Gastrocnemius medialis (tissue), 4 donors: ENCODE measurements at regions not wholly inside any gene's neighbourhood (a gene's known extent, or its start where the extent isn't known, plus 50 kb on each side); places are given as distances from the start of the nearest gene placed in this dataset.

Experiments
- ATAC-seq, 2 donors: fragments of 150-250 bp; one replicate each; pipeline ENCODE4 v1.9.1; 2016
- DNase-seq, 2 donors: peaks; one replicate each; pipeline ENCODE4 v3.0.0-alpha.2; 2019
- H3K27ac ChIP-seq, 4 donors: fragments of 200-600 bp; sonication (generic); 1 replicate in 1 of 4; 2 replicates in 3 of 4; pipeline ENCODE4 v1.5.1; 2016 to 2018; ENCODE audit warnings: mild to moderate bottlenecking in 2 of 4, moderate library complexity in 1 of 4
- H3K27me3 ChIP-seq, 3 donors: fragments of 200-600 bp; sonication (generic) in 2 of 3; 1 replicate in 1 of 3; 2 replicates in 2 of 3; pipeline versions ENCODE4 v1.5.1 to v1.6.0; 2016 to 2019; ENCODE audit warnings: mild to moderate bottlenecking in 1 of 3, moderate library complexity in 1 of 3
- H3K36me3 ChIP-seq, 2 donors: fragments of 200-600 bp; sonication (generic) in 1 of 2; one replicate each; pipeline ENCODE4 v1.5.1; 2017 to 2018
- H3K4me1 ChIP-seq, 2 donors: fragments of 200-600 bp; sonication (generic) in 1 of 2; one replicate each; pipeline ENCODE4 v1.5.1; 2016 to 2017; ENCODE audit warnings: mild to moderate bottlenecking in 2 of 2
- H3K4me3 ChIP-seq, 4 donors: fragments of 200-600 bp; sonication (generic) in 3 of 4; 1 replicate in 1 of 4; 2 replicates in 3 of 4; pipeline ENCODE4 v1.5.1; 2016 to 2019; ENCODE audit warnings: mild to moderate bottlenecking in 2 of 4
- H3K9me3 ChIP-seq, 3 donors: fragments of 200-600 bp; sonication (generic) in 2 of 3; 1 replicate in 1 of 3; 2 replicates in 2 of 3; pipeline ENCODE4 v1.5.1; 2016 to 2019
- CTCF ChIP-seq, 5 experiments: fragments of 450-650 bp in 3 of 5; fragments of 200-600 bp in 2 of 5; sonication (generic) in 2 of 5; IDR thresholded peaks in 4 of 5; conservative IDR thresholded peaks in 1 of 5; 1 replicate in 4 of 5; 2 replicates in 1 of 5; pipeline ENCODE4 v1.5.1; 2016 to 2019; ENCODE audit warnings: antibody characterized with exemption in 5 of 5, mild to moderate bottlenecking in 3 of 5, moderate library complexity in 3 of 5
- POLR2A ChIP-seq, 2 donors: fragments of 450-650 bp; IDR thresholded peaks; one replicate each; pipeline ENCODE4 v1.6.1; 2017; ENCODE audit warnings: antibody characterized with exemption in 2 of 2, mild to moderate bottlenecking in 2 of 2, moderate library complexity in 2 of 2
- in situ Hi-C, 4 donors: fragments of 200-750 bp; cut with MboI; loops; one replicate each; pipeline versions ENCODE4 v1.15.0 to v1.8.0; 2017; ENCODE audit warnings: low sequenced_read_pairs in 4 of 4
- intact Hi-C: fragments of 100-400 bp; cut with DNase I; formaldehyde crosslinking; loops from one replicate; pipeline ENCODE4 v1.15.1; 2023; ENCODE audit warnings: low total_unique reads

GRCh38 chr11:105553025-105553424 lies 56.8 kb upstream of the GRIA4 start:
- Histone ChIP-seq H3K27ac (no peak overlapping the region), H3K27me3 (no peaks in the 10 kb centered on the region)

GRCh38 chr11:105548359-105548758 lies 61.5 kb upstream of the GRIA4 start:
- H3K4me3 ChIP-seq, result no peak overlapping the region
- H3K36me3 ChIP-seq, result no peaks in the 10 kb centered on the region
- H3K27ac ChIP-seq, result no peak overlapping the region
- ATAC-seq, result no peak
- in situ Hi-C loops, result no loop called here
- TF ChIP-seq CTCF (IDR thresholded peaks at IDR 0.05 in 4 of 5, conservative IDR thresholded peaks at IDR 0.05 in 1 of 5) (no peak), POLR2A (IDR thresholded peaks at IDR 0.05) (no peak)
- intact Hi-C loops, result no loop called here
- no peak for DNase-seq
- H3K9me3 ChIP-seq, result no peaks in the 10 kb centered on the region
- H3K4me1 ChIP-seq, result no peaks in the 10 kb centered on the region
- no peaks in the 10 kb centered on the region for H3K27me3 ChIP-seq

More at GRCh38 chr11:105553025-105553424, 56.8 kb upstream of the GRIA4 start:
- H3K36me3 ChIP-seq, result no peaks in the 10 kb centered on the region
- intact Hi-C loops, result no loop called here
- TF ChIP-seq CTCF (IDR thresholded peaks at IDR 0.05 in 4 of 5, conservative IDR thresholded peaks at IDR 0.05 in 1 of 5) (no peak), POLR2A (IDR thresholded peaks at IDR 0.05) (no peak)
- DNase-seq, result no peak
- no peaks in the 10 kb centered on the region for H3K9me3 ChIP-seq
- H3K4me1 ChIP-seq, result no peaks in the 10 kb centered on the region
- no peak overlapping the region for H3K4me3 ChIP-seq
- ATAC-seq, result no peak
- in situ Hi-C loops, result no loop called here

GRCh38 chr11:105538588-105538987 lies 71.3 kb upstream of the GRIA4 start:
- no peak overlapping the region for H3K4me3 ChIP-seq
- in situ Hi-C loops (no loop called here), intact Hi-C loops (no loop called here)
- H3K9me3 ChIP-seq, result no peaks in the 10 kb centered on the region
- H3K27ac ChIP-seq, result no peak overlapping the region
- TF ChIP-seq CTCF (IDR thresholded peaks at IDR 0.05 in 4 of 5, conservative IDR thresholded peaks at IDR 0.05 in 1 of 5), result no peak
- no peak for TF ChIP-seq POLR2A (IDR thresholded peaks at IDR 0.05)
- no peaks in the 10 kb centered on the region for H3K27me3 ChIP-seq
- ATAC-seq (no peak), DNase-seq (no peak)
- H3K4me1 ChIP-seq, result no peaks in the 10 kb centered on the region
- H3K36me3 ChIP-seq, result no peaks in the 10 kb centered on the region

GRCh38 chr11:105537531-105537930 lies 72.3 kb upstream of the GRIA4 start:
- Histone ChIP-seq H3K4me3 (no peak overlapping the region), H3K36me3 (no peaks in the 10 kb centered on the region), H3K9me3 (no peaks in the 10 kb centered on the region), H3K27me3 (no peaks in the 10 kb centered on the region), H3K27ac (no peak overlapping the region), H3K4me1 (no peaks in the 10 kb centered on the region)
- TF ChIP-seq POLR2A (IDR thresholded peaks at IDR 0.05), result no peak
- TF ChIP-seq CTCF (IDR thresholded peaks at IDR 0.05 in 4 of 5, conservative IDR thresholded peaks at IDR 0.05 in 1 of 5), result no peak
- ATAC-seq, result no peak
- intact Hi-C loops (no loop called here), in situ Hi-C loops (no loop called here)
- DNase-seq, result no peak

- DNase-seq, result no peak
- no peaks in the 10 kb centered on the region for H3K9me3 ChIP-seq
- no peaks in the 10 kb centered on the region for H3K36me3 ChIP-seq
- ATAC-seq, result no peak
- in situ Hi-C loops, result no loop called here
- no peak overlapping the region for H3K4me3 ChIP-seq
- no peaks in the 10 kb centered on the region for H3K27me3 ChIP-seq
- no peak overlapping the region for H3K27ac ChIP-seq
- no peaks in the 10 kb centered on the region for H3K4me1 ChIP-seq
- intact Hi-C loops, result no loop called here
- TF ChIP-seq CTCF (IDR thresholded peaks at IDR 0.05 in 4 of 5, conservative IDR thresholded peaks at IDR 0.05 in 1 of 5), result no peak
- TF ChIP-seq POLR2A (IDR thresholded peaks at IDR 0.05), result no peak
Observed at GRCh38 chr11:105524286-105524685, 85.6 kb upstream of the GRIA4 start.
